ENCODE measurements at regions not wholly inside any gene's neighbourhood (a gene's known extent, or its start where the extent isn't known, plus 50 kb on each side); places are given as distances from the start of the nearest gene placed in this dataset.

DNA sequence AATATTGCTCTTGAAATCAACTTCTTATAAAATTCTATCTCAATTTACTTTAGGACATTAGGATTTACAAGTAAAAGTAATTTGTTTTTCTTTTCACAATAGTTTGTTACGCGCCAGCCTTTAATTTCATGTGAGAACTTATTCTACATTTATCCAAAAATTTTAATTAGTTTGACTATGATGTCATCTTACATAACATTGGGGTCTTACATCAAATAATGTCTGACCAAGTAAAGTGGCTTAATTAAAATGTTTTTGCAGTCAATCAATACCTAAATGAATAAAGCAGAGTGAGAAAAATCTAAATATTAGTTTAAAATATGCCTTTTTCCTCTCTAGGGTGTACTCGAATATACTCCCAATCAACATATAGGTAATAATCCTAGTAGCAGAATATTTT lies 666.2 kb upstream of the FBXO33 start:
- H3K79me1 ChIP-seq (ENCODE audit: insufficient read depth, low read depth, low read length, poor library complexity, severe bottlenecking): no peaks in the 10 kb centered on the region
- Mint-ChIP-seq H3K4me1 (peaks cover 9 to 10% of the 10 kb centered on the region in 2 experiments), H3K36me3 (ENCODE audit: insufficient read depth in 1 of 3, low read depth in 3 of 3) (no peaks in the 10 kb centered on the region), H3K27me3 (ENCODE audit: low read depth) (no peaks in the 10 kb centered on the region), H3K9me3 (no peaks in the 10 kb centered on the region; a peak in 2 of 5 replicates), H3K4me3 (no peak overlapping the region), H3K27ac (no peak overlapping the region)
- H3K56ac ChIP-seq (ENCODE audit: insufficient read length, low read depth, low read length): no peak overlapping the region
- no peak overlapping the region for H4K91ac ChIP-seq (ENCODE audit: insufficient read length, low read depth, low read length)
- H3K9ac ChIP-seq (ENCODE audit: extremely low read depth, insufficient read length, low read length): no peak overlapping the region
- no peak for DNase-seq
- H3T11ph ChIP-seq (ENCODE audit: low read length): no peak overlapping the region
- H2BK15ac ChIP-seq (ENCODE audit: low read depth, low read length): no peak overlapping the region
- no peak overlapping the region for H2AK5ac ChIP-seq (ENCODE audit: insufficient read length, low read length)
- no peak overlapping the region for H2BK12ac ChIP-seq (ENCODE audit: insufficient read length, low read depth, low read length)
- H3K27me3 ChIP-seq (ENCODE audit: insufficient read depth, low read length): no peaks in the 10 kb centered on the region
- H2BK120ac ChIP-seq (ENCODE audit: low read depth, low read length, poor library complexity, severe bottlenecking): no peak overlapping the region
- H2AFZ ChIP-seq (ENCODE audit: low read length): no peak overlapping the region
- H4K8ac ChIP-seq (replicated peaks; ENCODE audit: insufficient read length, low read depth, low read length): no peak overlapping the region
- H3K4me1 ChIP-seq (ENCODE audit: insufficient read depth, low read length): no peaks in the 10 kb centered on the region
- H3K14ac ChIP-seq (ENCODE audit: insufficient read depth, low read length): no peak overlapping the region
- H2BK5ac ChIP-seq (ENCODE audit: insufficient read length, low read length): no peak overlapping the region
- no peak overlapping the region for H4K5ac ChIP-seq (ENCODE audit: insufficient read length, low read depth, low read length)
- TF ChIP-seq, protein P1, sequence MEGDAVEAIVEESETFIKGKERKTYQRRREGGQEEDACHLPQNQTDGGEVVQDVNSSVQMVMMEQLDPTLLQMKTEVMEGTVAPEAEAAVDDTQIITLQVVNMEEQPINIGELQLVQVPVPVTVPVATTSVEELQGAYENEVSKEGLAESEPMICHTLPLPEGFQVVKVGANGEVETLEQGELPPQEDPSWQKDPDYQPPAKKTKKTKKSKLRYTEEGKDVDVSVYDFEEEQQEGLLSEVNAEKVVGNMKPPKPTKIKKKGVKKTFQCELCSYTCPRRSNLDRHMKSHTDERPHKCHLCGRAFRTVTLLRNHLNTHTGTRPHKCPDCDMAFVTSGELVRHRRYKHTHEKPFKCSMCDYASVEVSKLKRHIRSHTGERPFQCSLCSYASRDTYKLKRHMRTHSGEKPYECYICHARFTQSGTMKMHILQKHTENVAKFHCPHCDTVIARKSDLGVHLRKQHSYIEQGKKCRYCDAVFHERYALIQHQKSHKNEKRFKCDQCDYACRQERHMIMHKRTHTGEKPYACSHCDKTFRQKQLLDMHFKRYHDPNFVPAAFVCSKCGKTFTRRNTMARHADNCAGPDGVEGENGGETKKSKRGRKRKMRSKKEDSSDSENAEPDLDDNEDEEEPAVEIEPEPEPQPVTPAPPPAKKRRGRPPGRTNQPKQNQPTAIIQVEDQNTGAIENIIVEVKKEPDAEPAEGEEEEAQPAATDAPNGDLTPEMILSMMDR (conservative IDR thresholded peaks at IDR 0.05): no peak
- H3K18ac ChIP-seq (ENCODE audit: insufficient read length, low read depth, low read length): no peak overlapping the region
- no peaks in the 10 kb centered on the region for H4K20me1 ChIP-seq (ENCODE audit: control insufficient read depth, insufficient read depth, insufficient read length)
- no peak overlapping the region for H3K27ac ChIP-seq (ENCODE audit: insufficient read length, low read depth, low read length)
- no peaks in the 10 kb centered on the region for H3K9me3 ChIP-seq (ENCODE audit: control insufficient read depth, low read depth, low read length)
- no CpG with 5 or more reads among the region's 3 CpGs for WGBS (ENCODE audit: extremely low coverage, insufficient read length, low lambda C conversion rate)
- H3K23ac ChIP-seq (ENCODE audit: insufficient read length, low read depth, low read length): no peak overlapping the region
- no peak overlapping the region for H2BK20ac ChIP-seq (ENCODE audit: low read depth, low read length, poor library complexity, severe bottlenecking)
- no peaks in the 10 kb centered on the region for H3K23me2 ChIP-seq (ENCODE audit: insufficient read length, low read depth, low read length, poor library complexity, severe bottlenecking)
- H3K4ac ChIP-seq (ENCODE audit: low read depth, low read length): no peak overlapping the region
- no peaks in the 10 kb centered on the region for H3K79me2 ChIP-seq (ENCODE audit: insufficient read depth, low read length)
- H3K4me2 ChIP-seq (ENCODE audit: insufficient read depth, insufficient read length, low read length): no peak overlapping the region
